ENCODE measurements at regions not wholly inside any gene's neighbourhood (a gene's known extent, or its start where the extent isn't known, plus 50 kb on each side); places are given as distances from the start of the nearest gene placed in this dataset.

DNA sequence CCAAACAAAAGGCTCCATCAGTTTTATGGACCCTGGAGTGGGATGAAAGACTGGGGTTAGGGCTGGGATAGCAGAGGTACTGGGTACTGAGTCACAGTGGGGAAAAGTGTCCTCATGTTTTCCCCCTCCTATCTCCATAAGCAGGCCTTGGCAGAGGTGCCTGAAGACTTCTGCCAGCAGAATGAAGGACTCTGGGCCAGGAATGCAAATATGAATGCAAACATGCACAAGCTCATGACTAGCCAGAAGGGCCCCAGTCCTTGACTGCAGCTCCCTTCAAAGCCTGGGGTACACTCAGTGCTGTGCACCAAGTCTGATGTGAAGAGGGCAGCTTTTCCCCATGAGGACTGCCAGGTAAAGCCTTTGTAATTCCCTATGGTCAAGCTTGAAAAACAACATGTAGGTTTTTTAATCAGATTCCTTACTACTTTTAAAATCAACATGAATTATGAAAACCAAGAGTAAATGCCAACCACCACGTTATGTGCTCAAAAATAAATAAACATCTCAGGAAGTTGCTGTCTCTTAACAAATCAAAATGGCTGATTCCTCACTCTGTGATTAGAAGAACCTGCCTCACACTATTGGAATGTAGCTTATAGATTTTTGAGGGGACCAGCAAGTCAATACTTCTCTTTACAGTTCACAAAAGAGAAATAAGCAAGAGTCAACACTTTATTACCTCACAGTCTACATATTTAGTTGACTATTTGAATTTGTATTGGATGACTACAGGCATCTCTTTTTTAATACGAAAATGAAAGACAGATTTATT lies 1512.0 kb downstream of the ARAP2 start:
- no peak for DNase-seq

GRCh38 chr4:34733185-34733941 lies 1511.0 kb downstream of the ARAP2 start:
- peak; percentile 10 for DNase-seq

DNA sequence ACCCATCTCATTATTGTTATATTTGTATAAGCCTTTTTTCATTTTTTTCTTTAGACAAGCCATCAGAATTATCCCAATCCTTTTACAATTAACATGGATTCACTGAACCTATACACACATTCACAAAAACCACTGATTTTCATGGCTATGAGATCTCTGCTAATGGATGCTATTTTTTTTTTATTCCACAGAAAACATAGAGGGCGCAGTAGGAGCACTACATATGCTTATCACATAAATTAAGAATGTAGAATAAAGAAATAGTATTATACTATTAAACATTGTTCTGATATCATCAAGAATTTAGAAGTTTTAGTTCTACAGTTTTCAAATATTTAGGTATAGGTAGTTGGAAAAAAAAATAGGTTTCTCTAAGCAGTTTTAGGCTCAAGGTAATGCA lies 1477.4 kb downstream of the ARAP2 start:
- DNase-seq = no peak

GRCh38 chr4:34767407-34767806 lies 1476.9 kb downstream of the ARAP2 start:
- no peak for DNase-seq

GRCh38 chr4:34771632-34772031 lies 1472.7 kb downstream of the ARAP2 start:
- no peak for DNase-seq

- no peak for DNase-seq
These were observed 1454.2 kb downstream of the ARAP2 start for GRCh38 chr4:34790131-34790530.

DNA sequence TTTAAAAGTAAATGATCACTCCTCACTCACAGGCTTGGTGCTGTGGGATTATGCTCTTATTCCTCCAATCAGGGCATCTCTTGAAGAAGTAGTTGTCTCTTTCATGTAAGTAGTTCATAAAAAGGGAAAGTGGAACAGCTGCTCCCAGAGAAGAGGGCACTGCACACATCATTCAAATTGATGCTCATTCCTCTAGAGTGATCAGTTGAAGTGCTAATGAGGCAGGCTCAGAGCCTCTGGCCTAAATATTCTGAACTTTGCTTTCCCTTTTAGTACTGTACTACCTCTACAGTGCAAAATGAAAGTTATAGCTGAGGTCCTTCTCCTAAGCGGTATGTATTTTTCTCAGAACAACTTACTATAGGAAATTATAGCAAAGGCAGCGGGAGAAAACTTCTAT lies 1453.1 kb downstream of the ARAP2 start:
- DNase-seq = no peak

GRCh38 chr4:34800953-34801352 lies 1443.4 kb downstream of the ARAP2 start:
- no peak for DNase-seq

GRCh38 chr4:34814266-34814665 lies 1430.0 kb downstream of the ARAP2 start:
- DNase-seq = no peak

DNA sequence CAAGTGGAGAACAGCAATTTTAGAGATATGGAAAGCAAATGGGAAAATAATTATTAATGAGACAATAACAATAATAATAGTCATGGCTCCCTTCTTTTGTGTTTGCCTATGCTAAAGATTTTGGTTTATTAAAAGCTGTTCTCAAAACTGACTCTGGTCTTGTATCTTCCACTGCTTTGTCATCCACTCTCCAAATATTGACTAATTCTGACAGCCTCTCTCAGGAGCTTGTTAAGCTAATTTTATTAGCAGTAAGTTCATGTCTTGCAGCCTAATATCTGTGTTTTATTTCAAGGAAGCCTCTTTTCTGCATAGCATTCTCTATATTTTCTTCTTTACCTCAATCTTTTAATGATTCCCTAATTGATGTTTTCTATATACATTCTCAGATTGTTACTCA lies 1419.8 kb downstream of the ARAP2 start:
- no peak for DNase-seq

- DNase-seq = no peak
These were observed 1417.7 kb downstream of the ARAP2 start for GRCh38 chr4:34826660-34827059.

GRCh38 chr4:34845926-34846325 lies 1398.4 kb downstream of the ARAP2 start:
- no peak for DNase-seq

GRCh38 chr4:34850421-34850820 lies 1393.9 kb downstream of the ARAP2 start:
- DNase-seq = no peak

DNA sequence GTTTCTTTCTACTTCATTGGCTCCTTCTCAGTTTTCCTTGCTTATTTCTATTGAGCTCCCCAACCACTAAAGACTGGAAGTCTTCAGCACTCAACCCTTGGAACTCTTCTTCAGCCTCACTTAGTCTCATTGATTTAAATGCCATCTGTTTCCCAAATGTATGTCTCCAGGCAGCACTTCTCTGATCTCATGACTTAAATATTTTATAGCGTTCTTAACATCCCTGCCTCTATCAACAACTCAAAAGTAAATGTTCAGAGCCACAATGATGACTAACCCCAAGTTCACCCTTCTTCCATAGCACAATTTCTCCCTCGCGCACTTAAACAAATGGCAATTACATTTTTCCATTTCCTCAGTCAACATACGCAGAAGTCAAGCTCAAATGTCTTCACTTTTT lies 1393.3 kb downstream of the ARAP2 start:
- DNase-seq = no peak

DNA sequence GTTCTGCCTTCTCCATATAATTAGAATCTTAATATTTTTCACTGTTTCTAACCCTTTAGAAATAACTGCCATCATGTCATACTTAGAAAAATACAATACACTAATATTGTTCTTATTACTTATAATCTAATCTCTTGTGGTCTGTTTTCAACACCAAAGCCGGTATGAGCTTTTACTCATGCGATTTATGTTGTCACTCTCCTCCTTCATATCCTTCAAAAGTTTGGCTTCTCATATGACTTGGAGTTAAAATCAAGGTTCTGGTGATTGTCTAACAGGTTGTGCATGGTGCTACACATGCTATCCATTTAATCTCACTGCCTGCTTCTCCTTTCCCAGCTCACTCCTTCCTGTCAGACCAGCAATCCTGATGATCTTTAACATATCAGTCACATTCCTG lies 1392.9 kb downstream of the ARAP2 start:
- DNase-seq = no peak

- DNase-seq = no peak
These were observed 1389.9 kb downstream of the ARAP2 start for GRCh38 chr4:34854451-34854850.

- no peak for DNase-seq
These were observed 1382.6 kb downstream of the ARAP2 start for GRCh38 chr4:34861666-34862065.

- no peak for DNase-seq
These were observed 1365.4 kb downstream of the ARAP2 start for GRCh38 chr4:34878961-34879360.

- no peak for DNase-seq
These were observed 1364.1 kb downstream of the ARAP2 start for GRCh38 chr4:34880246-34880645.

DNA sequence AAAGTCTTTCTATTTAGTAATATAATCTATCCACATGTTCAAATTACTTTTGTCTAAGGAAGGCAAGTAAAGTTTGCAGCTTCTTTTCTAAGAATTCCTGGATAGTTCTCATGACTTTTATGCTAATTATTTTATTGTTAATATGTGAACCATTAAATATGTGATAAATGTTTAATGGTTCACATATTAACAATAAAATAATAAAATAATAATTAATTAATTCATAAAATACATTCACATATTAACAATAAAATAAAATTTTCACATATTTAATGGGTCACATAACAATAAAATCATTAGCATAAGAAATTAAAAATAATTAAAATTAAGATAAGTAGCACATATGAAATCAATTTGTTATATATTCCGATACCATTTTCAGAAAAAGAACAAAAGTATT lies 1352.4 kb downstream of the ARAP2 start:
- no peak for DNase-seq

DNA sequence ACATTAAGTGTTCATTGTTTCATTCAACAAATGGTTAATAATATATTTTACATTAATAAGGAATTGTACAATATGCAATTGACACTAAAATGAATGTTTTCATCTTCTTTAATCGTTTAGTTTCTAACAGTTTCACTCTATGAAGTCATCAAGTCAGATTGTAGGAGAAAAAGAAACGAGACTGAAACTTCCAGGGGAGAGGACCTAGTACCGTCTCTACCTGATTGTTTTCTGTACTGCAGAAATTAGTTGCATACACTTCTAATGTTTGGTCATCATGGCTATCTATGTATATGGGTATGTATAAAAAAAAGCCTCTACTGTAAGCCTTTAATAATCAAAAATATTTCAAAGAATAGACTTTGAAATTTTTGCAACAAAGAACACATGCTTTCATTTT lies 1350.9 kb downstream of the ARAP2 start:
- DNase-seq = no peak

- DNase-seq = no peak
These were observed 1324.3 kb downstream of the ARAP2 start for GRCh38 chr4:34920032-34920431.

- DNase-seq = no peak
These were observed 1322.9 kb downstream of the ARAP2 start for GRCh38 chr4:34921391-34921790.

DNA sequence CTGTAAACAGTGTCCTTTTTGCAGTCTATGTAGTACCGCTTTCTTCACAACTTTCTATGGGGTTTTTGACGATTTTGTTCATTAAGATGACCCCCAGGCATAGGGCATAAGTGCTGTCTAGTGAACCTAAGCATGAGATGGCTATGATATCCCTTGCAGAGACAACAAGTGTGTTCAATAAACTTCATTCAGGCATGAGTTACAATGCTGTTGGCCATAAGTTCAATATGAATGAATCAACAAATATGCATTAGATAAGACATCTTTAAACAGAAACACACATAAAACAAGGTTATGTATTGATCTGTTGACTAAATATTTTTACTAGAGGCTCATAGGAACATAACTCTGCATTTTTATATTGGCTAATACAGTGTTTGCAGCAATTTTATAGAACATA lies 1322.0 kb downstream of the ARAP2 start:
- no peak for DNase-seq

DNA sequence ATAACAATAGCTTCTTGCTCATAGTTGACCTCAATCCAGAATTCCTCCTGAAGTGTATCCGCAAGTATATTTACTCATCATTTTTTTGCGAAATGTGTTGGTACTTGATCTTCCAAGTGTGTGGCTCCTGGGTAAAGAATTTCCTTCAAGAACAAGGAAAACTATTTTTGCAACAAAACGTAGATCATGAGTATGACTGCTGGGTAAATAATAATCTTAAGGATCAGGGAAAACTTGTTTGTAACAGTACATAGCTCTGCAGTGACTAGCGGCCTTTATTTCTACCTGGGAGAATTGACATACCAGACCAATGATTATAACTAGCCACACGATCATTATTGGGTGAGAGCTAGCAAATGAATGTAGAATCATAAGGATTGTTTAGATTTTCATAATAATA lies 1311.7 kb downstream of the ARAP2 start:
- no peak for DNase-seq

All from COR-L47 (cell line).